ENCODE measurements at regions not wholly inside any gene's neighbourhood (a gene's known extent, or its start where the extent isn't known, plus 50 kb on each side); places are given as distances from the start of the nearest gene placed in this dataset.
"Not testable (repeated sequence)": the region's sequence is repeated elsewhere in the genome, so short reads cannot be mapped to it uniquely, and the experiment has no call there.

GRCh38 chr3:35120026-35120425, 519.3 kb upstream of the ARPP21 start:
- no peak for DNase-seq (ENCODE audit: low spot score)

- no peak for DNase-seq (ENCODE audit: low spot score)
These were observed 501.7 kb upstream of the ARPP21 start for GRCh38 chr3:35137612-35138011.

- no peak for DNase-seq (ENCODE audit: low spot score)
These were observed 497.9 kb upstream of the ARPP21 start for GRCh38 chr3:35141406-35141805.

- DNase-seq (ENCODE audit: low spot score), result no peak
These were observed 495.3 kb upstream of the ARPP21 start for GRCh38 chr3:35144011-35144410.

- not testable (repeated sequence) for DNase-seq (ENCODE audit: low spot score)
These were observed 492.9 kb upstream of the ARPP21 start for GRCh38 chr3:35146256-35147035.

GRCh38 chr3:35183927-35184675, 455.2 kb upstream of the ARPP21 start:
- no peak for DNase-seq (ENCODE audit: low spot score)

- no peak for DNase-seq (ENCODE audit: low spot score)
These were observed 454.6 kb upstream of the ARPP21 start for GRCh38 chr3:35184775-35185174.

GRCh38 chr3:35187908-35188307, 451.4 kb upstream of the ARPP21 start:
- DNase-seq (ENCODE audit: low spot score), result no peak

- DNase-seq (ENCODE audit: low spot score), result no peak
These were observed 444.7 kb upstream of the ARPP21 start for GRCh38 chr3:35194666-35195065.

GRCh38 chr3:35198857-35199256, 440.5 kb upstream of the ARPP21 start:
- DNase-seq (ENCODE audit: low spot score), result no peak

- DNase-seq (ENCODE audit: low spot score), result no peak
These were observed 439.3 kb upstream of the ARPP21 start for GRCh38 chr3:35200056-35200455.

- DNase-seq (ENCODE audit: low spot score), result no peak
These were observed 438.1 kb upstream of the ARPP21 start for GRCh38 chr3:35201211-35201610.

- no peak for DNase-seq (ENCODE audit: low spot score)
These were observed 423.5 kb upstream of the ARPP21 start for GRCh38 chr3:35215525-35216500.

GRCh38 chr3:35216501-35217266, 422.6 kb upstream of the ARPP21 start:
- no peak for DNase-seq (ENCODE audit: low spot score)

GRCh38 chr3:35223632-35224394, 415.5 kb upstream of the ARPP21 start:
- no peak for DNase-seq (ENCODE audit: low spot score)

- no peak for DNase-seq (ENCODE audit: low spot score)
These were observed 414.6 kb upstream of the ARPP21 start for GRCh38 chr3:35224565-35225295.

- DNase-seq (ENCODE audit: low spot score), result no peak
These were observed 398.1 kb upstream of the ARPP21 start for GRCh38 chr3:35241236-35241635.

GRCh38 chr3:35254917-35255316, 384.4 kb upstream of the ARPP21 start:
- no peak for DNase-seq (ENCODE audit: low spot score)

GRCh38 chr3:35257641-35258040, 381.7 kb upstream of the ARPP21 start:
- no peak for DNase-seq (ENCODE audit: low spot score)

- no peak for DNase-seq (ENCODE audit: low spot score)
These were observed 376.9 kb upstream of the ARPP21 start for GRCh38 chr3:35262406-35262805.

All from H4 (cell line).